ENCODE measurements at regions not wholly inside any gene's neighbourhood (a gene's known extent, or its start where the extent isn't known, plus 50 kb on each side); places are given as distances from the start of the nearest gene placed in this dataset.
"Not testable (repeated sequence)": the region's sequence is repeated elsewhere in the genome, so short reads cannot be mapped to it uniquely, and the experiment has no call there.

GRCh38 chr2:8506746-8507145, 175.1 kb upstream of the ID2 start:
- no peaks in the 10 kb centered on the region for H3K79me2 ChIP-seq (ENCODE audit: control insufficient read depth, low read length)
- peaks cover 10% of the 10 kb centered on the region; the same call in 1 of the 2 replicates for H3K9me3 ChIP-seq (ENCODE audit: control insufficient read depth, insufficient read depth, low read length)
- H3K36me3 ChIP-seq (ENCODE audit: control insufficient read depth, low read length), result no peaks in the 10 kb centered on the region
- TF ChIP-seq EZH2phosphoT487 (IDR thresholded peaks at IDR 0.05; ENCODE audit: borderline replicate concordance, low read length) (no peak), CTCF (IDR thresholded peaks at IDR 0.05; ENCODE audit: low read depth, low read length, poor library complexity, severe bottlenecking) (no peak)
- no peaks in the 10 kb centered on the region for H4K20me1 ChIP-seq (ENCODE audit: control insufficient read depth, insufficient read depth, low read depth, low read length)
- peaks cover 13% of the 10 kb centered on the region for H3K4me1 ChIP-seq (ENCODE audit: control insufficient read depth, low read length)
- no peaks in the 10 kb centered on the region for H3K9me2 ChIP-seq (replicated peaks; ENCODE audit: control insufficient read depth, low read length)
- no peak overlapping the region for H3K27ac ChIP-seq (ENCODE audit: low read depth, low read length)
- H3K4me3 ChIP-seq (ENCODE audit: low read length), result no peak overlapping the region
- H3F3A ChIP-seq (ENCODE audit: control insufficient read depth, insufficient read depth), result no peaks in the 10 kb centered on the region
- H3K27me3 ChIP-seq (ENCODE audit: control insufficient read depth, low read length), result no peaks in the 10 kb centered on the region
- H3K4me2 ChIP-seq (ENCODE audit: low read length), result peak overlapping the region; percentile 19; the same call in 1 of the 2 replicates

GRCh38 chr2:8508766-8509165, 173.1 kb upstream of the ID2 start:
- Histone ChIP-seq H3K27me3 (ENCODE audit: control insufficient read depth, low read length) (no peaks in the 10 kb centered on the region), H3K36me3 (ENCODE audit: control insufficient read depth, low read length) (no peaks in the 10 kb centered on the region), H4K20me1 (ENCODE audit: control insufficient read depth, insufficient read depth, low read depth, low read length) (no peaks in the 10 kb centered on the region), H3K4me1 (ENCODE audit: control insufficient read depth, low read length) (peaks cover 13% of the 10 kb centered on the region), H3K4me3 (ENCODE audit: low read length) (no peak overlapping the region), H3K9me2 (replicated peaks; ENCODE audit: control insufficient read depth, low read length) (no peaks in the 10 kb centered on the region), H3K79me2 (ENCODE audit: control insufficient read depth, low read length) (no peaks in the 10 kb centered on the region), H3K4me2 (ENCODE audit: low read length) (no peak overlapping the region), H3K27ac (ENCODE audit: low read depth, low read length) (no peak overlapping the region), H3F3A (ENCODE audit: control insufficient read depth, insufficient read depth) (no peaks in the 10 kb centered on the region), H3K9me3 (ENCODE audit: control insufficient read depth, insufficient read depth, low read length) (peaks cover 10% of the 10 kb centered on the region; the same call in 1 of the 2 replicates)
- no peak for TF ChIP-seq EZH2phosphoT487 (IDR thresholded peaks at IDR 0.05; ENCODE audit: borderline replicate concordance, low read length)
- no peak for TF ChIP-seq CTCF (IDR thresholded peaks at IDR 0.05; ENCODE audit: low read depth, low read length, poor library complexity, severe bottlenecking)

GRCh38 chr2:8509621-8510020, 172.2 kb upstream of the ID2 start:
- Histone ChIP-seq H3K79me2 (ENCODE audit: control insufficient read depth, low read length) (no peaks in the 10 kb centered on the region), H3K4me2 (ENCODE audit: low read length) (no peak overlapping the region), H3F3A (ENCODE audit: control insufficient read depth, insufficient read depth) (no peaks in the 10 kb centered on the region; the same call in 1 of the 2 replicates), H3K4me3 (ENCODE audit: low read length) (no peak overlapping the region), H3K4me1 (ENCODE audit: control insufficient read depth, low read length) (peaks cover 21% of the 10 kb centered on the region), H3K27ac (ENCODE audit: low read depth, low read length) (no peak overlapping the region), H3K27me3 (ENCODE audit: control insufficient read depth, low read length) (no peaks in the 10 kb centered on the region), H3K36me3 (ENCODE audit: control insufficient read depth, low read length) (no peaks in the 10 kb centered on the region), H3K9me2 (replicated peaks; ENCODE audit: control insufficient read depth, low read length) (no peaks in the 10 kb centered on the region), H4K20me1 (ENCODE audit: control insufficient read depth, insufficient read depth, low read depth, low read length) (no peaks in the 10 kb centered on the region), H3K9me3 (ENCODE audit: control insufficient read depth, insufficient read depth, low read length) (peaks cover 10% of the 10 kb centered on the region; the same call in 1 of the 2 replicates)
- TF ChIP-seq CTCF (IDR thresholded peaks at IDR 0.05; ENCODE audit: low read depth, low read length, poor library complexity, severe bottlenecking) (no peak), EZH2phosphoT487 (IDR thresholded peaks at IDR 0.05; ENCODE audit: borderline replicate concordance, low read length) (no peak)

- peaks cover 25% of the 10 kb centered on the region for H3K4me1 ChIP-seq (ENCODE audit: control insufficient read depth, low read length)
- H3K9me3 ChIP-seq (ENCODE audit: control insufficient read depth, insufficient read depth, low read length), result peaks cover 10% of the 10 kb centered on the region; the same call in 1 of the 2 replicates
- not testable (repeated sequence) for H3F3A ChIP-seq (ENCODE audit: control insufficient read depth, insufficient read depth); H3K4me3 ChIP-seq (ENCODE audit: low read length); H4K20me1 ChIP-seq (ENCODE audit: control insufficient read depth, insufficient read depth, low read depth, low read length); H3K36me3 ChIP-seq (ENCODE audit: control insufficient read depth, low read length); H3K4me2 ChIP-seq (ENCODE audit: low read length); H3K27ac ChIP-seq (ENCODE audit: low read depth, low read length); H3K9me2 ChIP-seq (replicated peaks; ENCODE audit: control insufficient read depth, low read length); H3K79me2 ChIP-seq (ENCODE audit: control insufficient read depth, low read length); H3K27me3 ChIP-seq (ENCODE audit: control insufficient read depth, low read length)
Measured at GRCh38 chr2:8510055-8510454, 171.8 kb upstream of the ID2 start.

All from DOHH2 (cell line).